Trophoblast cell (in vitro differentiated cells and primary cell): ENCODE measurements at regions not wholly inside any gene's neighbourhood (a gene's known extent, or its start where the extent isn't known, plus 50 kb on each side); places are given as distances from the start of the nearest gene placed in this dataset.

Experiments used
- DNase-seq, 2 donors: peaks; one replicate each; pipeline ENCODE4 v3.0.0-alpha.2; 2016
- H2AFZ ChIP-seq: 2 replicates; pipeline ENCODE4 v1.6.1; 2013; ENCODE audit warnings: low read length, moderate library complexity, mild to moderate bottlenecking; ENCODE audit not compliant: insufficient read depth, poor library complexity
- H2AK5ac ChIP-seq: 2 replicates; pipeline ENCODE4 v1.6.1; 2013; ENCODE audit warnings: mild to moderate bottlenecking, low read length
- H2BK120ac ChIP-seq: 2 replicates; pipeline ENCODE4 v1.6.1; 2013; ENCODE audit warnings: low read length, mild to moderate bottlenecking, moderate library complexity; ENCODE audit not compliant: insufficient read depth, poor library complexity
- H2BK12ac ChIP-seq: 2 replicates; pipeline ENCODE4 v1.6.1; 2013; ENCODE audit warnings: mild to moderate bottlenecking, low read length, moderate library complexity
- H2BK5ac ChIP-seq: 2 replicates; pipeline ENCODE4 v1.6.1; 2013; ENCODE audit warnings: low read length, low read depth, moderate library complexity, mild to moderate bottlenecking; ENCODE audit not compliant: poor library complexity
- H3K14ac ChIP-seq: 2 replicates; pipeline ENCODE4 v1.6.1; 2013; ENCODE audit warnings: mild to moderate bottlenecking, low read length
- H3K18ac ChIP-seq: 2 replicates; pipeline ENCODE4 v1.6.1; 2013; ENCODE audit warnings: mild to moderate bottlenecking, low read length
- H3K23ac ChIP-seq: 2 replicates; pipeline ENCODE4 v1.6.1; 2013; ENCODE audit warnings: low read length
- H3K27ac ChIP-seq: 2 replicates; pipeline ENCODE4 v1.5.1; 2013; ENCODE audit warnings: low read depth, mild to moderate bottlenecking, inconsistent platforms, low read length, moderate library complexity
- H3K27me3 ChIP-seq: 2 replicates; pipeline ENCODE4 v1.6.1; 2013; ENCODE audit warnings: inconsistent platforms, mild to moderate bottlenecking, low read length, moderate library complexity; ENCODE audit not compliant: insufficient read depth
- H3K36me3 ChIP-seq, 2 experiments: 1 replicate in 1 of 2; 2 replicates in 1 of 2; pipeline ENCODE4 v1.6.1; 2013; ENCODE audit warnings: low read length in 2 of 2, mild to moderate bottlenecking in 2 of 2, moderate library complexity in 1 of 2; ENCODE audit not compliant: insufficient read depth in 2 of 2, control insufficient read depth in 1 of 2
- H3K4ac ChIP-seq: 2 replicates; pipeline ENCODE4 v1.6.1; 2013; ENCODE audit warnings: low read depth, mild to moderate bottlenecking, low read length, moderate library complexity
- H3K4me1 ChIP-seq, 2 experiments: 1 replicate in 1 of 2; 2 replicates in 1 of 2; pipeline ENCODE4 v1.6.1; 2013; ENCODE audit warnings: low read length in 2 of 2, mild to moderate bottlenecking in 2 of 2, moderate library complexity in 1 of 2; ENCODE audit not compliant: insufficient read depth in 2 of 2, control insufficient read depth in 1 of 2
- H3K4me2 ChIP-seq: 2 replicates; pipeline ENCODE4 v1.6.1; 2013; ENCODE audit warnings: inconsistent platforms, mild to moderate bottlenecking, low read length, moderate library complexity
- H3K4me3 ChIP-seq: 2 replicates; pipeline ENCODE4 v1.5.1; 2013; ENCODE audit warnings: mild to moderate bottlenecking, low read depth, low read length, inconsistent platforms
- H3K79me1 ChIP-seq: one replicate; pipeline ENCODE4 v1.6.1; 2013; ENCODE audit warnings: low read length
- H3K79me2 ChIP-seq: 2 replicates; pipeline ENCODE4 v1.6.1; 2013; ENCODE audit warnings: low read length, mild to moderate bottlenecking; ENCODE audit not compliant: control insufficient read depth, insufficient read depth, poor library complexity
- H3K9ac ChIP-seq: 2 replicates; pipeline ENCODE4 v1.6.1; 2013; ENCODE audit warnings: mild to moderate bottlenecking, low read length
- H3K9me3 ChIP-seq: 2 replicates; pipeline ENCODE4 v1.6.1; 2013; ENCODE audit warnings: low read depth, mild to moderate bottlenecking, control low read depth, inconsistent platforms, low read length; ENCODE audit not compliant: insufficient read depth
- H4K12ac ChIP-seq: 2 replicates; pipeline ENCODE4 v1.6.1; 2013; ENCODE audit warnings: low read depth, mild to moderate bottlenecking, low read length, moderate library complexity
- H4K8ac ChIP-seq: 2 replicates; pipeline ENCODE4 v1.6.1; 2013; ENCODE audit warnings: low read depth, mild to moderate bottlenecking, low read length, moderate library complexity
- H4K91ac ChIP-seq: one replicate; pipeline ENCODE4 v1.6.1; 2013; ENCODE audit warnings: low read depth, mild to moderate bottlenecking, low read length, moderate library complexity
- WGBS: extraction: QIAGEN DNeasy Blood & Tissue Kit; methylation state at CpG from one replicate; pipeline ENCODE4 v1.1.7; 2013; ENCODE audit warnings: missing lambda C conversion rate; ENCODE audit not compliant: insufficient read length, insufficient coverage; ENCODE audit errors: extremely low coverage; 5-methylcytosine and 5-hydroxymethylcytosine counted together

DNA sequence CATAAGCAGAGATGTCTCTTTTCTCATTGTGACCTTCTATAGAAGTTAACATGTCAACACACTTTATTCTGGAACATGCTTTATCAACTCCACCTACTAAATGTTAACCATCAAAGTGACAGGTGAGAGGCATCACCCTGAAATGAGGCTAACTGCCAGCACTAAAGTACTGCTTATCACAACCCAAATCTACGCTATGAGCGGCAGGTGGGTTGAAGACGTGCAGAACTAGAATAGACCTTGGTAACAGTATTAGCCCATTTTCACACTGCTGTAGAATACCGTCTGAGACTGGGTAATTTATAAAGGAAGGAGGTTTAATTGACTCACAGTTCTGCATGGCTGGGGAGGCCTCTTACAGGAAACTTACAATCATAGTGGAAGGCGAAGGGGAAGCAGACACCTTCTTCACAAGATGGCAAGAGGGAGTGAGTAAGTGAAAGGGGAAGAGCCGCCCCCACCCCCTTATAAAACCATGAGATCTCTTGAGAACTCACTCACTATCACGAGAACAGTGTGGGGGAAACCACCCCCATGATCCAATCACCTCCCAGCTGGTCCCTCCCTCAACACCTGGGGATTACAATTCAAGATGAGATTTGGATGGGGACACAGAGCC, 359.0 kb downstream of the SEC23A start:
- no peak overlapping the region for H2BK12ac ChIP-seq
- H2BK5ac ChIP-seq = no peak overlapping the region
- H2AFZ ChIP-seq = no peak overlapping the region
- H2AK5ac ChIP-seq = no peak overlapping the region
- no peak overlapping the region for H2BK120ac ChIP-seq
- no peak overlapping the region for H3K23ac ChIP-seq
- H3K9me3 ChIP-seq = no peaks in the 10 kb centered on the region
- H3K36me3 ChIP-seq = no peaks in the 10 kb centered on the region
- no peak overlapping the region for H3K27ac ChIP-seq
- no peak overlapping the region for H3K14ac ChIP-seq
- DNase-seq = no peak
- H3K27me3 ChIP-seq = no peaks in the 10 kb centered on the region
- no peak overlapping the region for H3K9ac ChIP-seq
- H3K4me1 ChIP-seq = no peaks in the 10 kb centered on the region
- no peak overlapping the region for H4K8ac ChIP-seq
- no peak overlapping the region for H3K18ac ChIP-seq
- H3K4me3 ChIP-seq = no peak overlapping the region
- no peak overlapping the region for H3K4me2 ChIP-seq
- H4K91ac ChIP-seq = no peak overlapping the region
- H3K79me2 ChIP-seq = no peaks in the 10 kb centered on the region
- H3K79me1 ChIP-seq = no peaks in the 10 kb centered on the region
- H3K4ac ChIP-seq = no peak overlapping the region
- no CpG with 5 or more reads among the region's 7 CpGs for WGBS
- H4K12ac ChIP-seq = no peak overlapping the region

DNA sequence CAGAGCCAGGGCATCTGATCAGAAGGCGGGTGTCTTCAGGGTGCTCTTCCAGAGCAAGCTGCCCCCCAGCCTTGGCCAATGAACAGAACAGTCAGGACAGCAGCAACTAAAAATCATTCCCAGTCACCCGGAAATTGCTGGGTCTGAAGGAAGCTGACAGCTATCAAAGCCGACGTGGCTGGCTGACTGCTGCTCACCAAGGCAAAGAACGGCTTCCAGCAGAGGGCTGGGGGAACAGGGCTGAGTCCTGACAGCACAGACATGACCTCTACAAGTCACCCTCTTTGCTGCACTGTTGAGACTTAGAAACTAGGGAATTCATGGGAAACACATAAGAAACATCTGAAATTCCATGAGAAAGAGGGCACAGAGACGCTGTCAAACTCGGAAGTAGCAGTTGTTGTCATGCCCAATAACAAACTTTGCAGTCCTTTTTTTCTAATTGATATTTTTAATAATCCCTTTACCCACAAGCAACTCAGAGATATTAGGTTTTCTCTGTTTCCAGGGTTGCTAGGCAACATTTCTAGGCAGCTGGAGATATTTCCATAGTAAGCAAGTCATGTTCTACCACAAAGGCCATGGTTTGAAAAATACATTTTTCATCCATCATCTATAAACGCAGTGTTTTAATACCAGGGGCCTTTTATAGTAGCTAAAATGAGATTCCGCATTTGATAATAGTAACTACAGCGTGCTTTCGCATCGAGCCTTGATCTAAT, 365.2 kb downstream of the SEC23A start:
- no peak overlapping the region for H3K27ac ChIP-seq
- H3K79me2 ChIP-seq = no peaks in the 10 kb centered on the region
- H3K23ac ChIP-seq = no peak overlapping the region
- no peak overlapping the region for H2AFZ ChIP-seq
- peaks cover 1% of the 10 kb centered on the region for H3K9me3 ChIP-seq
- no peak overlapping the region for H3K18ac ChIP-seq
- no peak overlapping the region for H4K12ac ChIP-seq
- no peak overlapping the region for H3K14ac ChIP-seq
- WGBS = no CpG with 5 or more reads among the region's 12 CpGs
- H2BK12ac ChIP-seq = no peak overlapping the region
- H4K8ac ChIP-seq = no peak overlapping the region
- H3K4me1 ChIP-seq = no peaks in the 10 kb centered on the region
- H3K36me3 ChIP-seq = no peaks in the 10 kb centered on the region
- H3K79me1 ChIP-seq = no peaks in the 10 kb centered on the region
- no peak overlapping the region for H2BK5ac ChIP-seq
- H4K91ac ChIP-seq = no peak overlapping the region
- no peak overlapping the region for H2AK5ac ChIP-seq
- no peak overlapping the region for H3K4me2 ChIP-seq
- H3K4me3 ChIP-seq = no peak overlapping the region
- H3K9ac ChIP-seq = no peak overlapping the region
- no peaks in the 10 kb centered on the region for H3K27me3 ChIP-seq
- no peak overlapping the region for H3K4ac ChIP-seq
- no peak for DNase-seq
- no peak overlapping the region for H2BK120ac ChIP-seq

DNA sequence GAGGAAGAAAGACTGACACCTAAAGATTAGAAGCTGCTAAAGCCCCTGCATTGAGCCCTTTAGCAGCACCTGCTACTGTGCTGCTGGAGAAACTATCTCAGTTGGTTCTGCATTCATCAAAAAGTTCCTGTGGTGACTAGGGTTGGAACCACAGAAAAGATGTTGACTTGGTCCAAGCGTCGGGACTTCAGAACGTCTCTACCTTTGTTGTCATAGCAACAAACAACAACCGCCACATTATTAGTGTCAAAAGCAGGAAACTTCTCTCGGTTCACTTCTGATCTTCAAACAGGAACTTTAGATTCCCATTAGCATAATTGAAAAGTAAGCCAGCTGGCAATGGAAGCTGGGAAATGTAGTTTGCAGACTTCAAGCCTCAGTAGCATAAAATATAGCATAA, 368.0 kb downstream of the SEC23A start:
- no peaks in the 10 kb centered on the region for H3K36me3 ChIP-seq
- H2AK5ac ChIP-seq = no peak overlapping the region
- H2BK5ac ChIP-seq = no peak overlapping the region
- peaks cover 1% of the 10 kb centered on the region for H3K9me3 ChIP-seq
- no peak overlapping the region for H2BK12ac ChIP-seq
- H3K4me2 ChIP-seq = no peak overlapping the region
- WGBS = no CpG with 5 or more reads among the region's 5 CpGs
- no peak overlapping the region for H3K4me3 ChIP-seq
- H3K23ac ChIP-seq = no peak overlapping the region
- no peak overlapping the region for H3K27ac ChIP-seq
- no peaks in the 10 kb centered on the region for H3K79me1 ChIP-seq
- no peak overlapping the region for H4K12ac ChIP-seq
- no peak overlapping the region for H4K91ac ChIP-seq
- no peak overlapping the region for H2BK120ac ChIP-seq
- no peak overlapping the region for H4K8ac ChIP-seq
- no peak overlapping the region for H3K9ac ChIP-seq
- H3K18ac ChIP-seq = no peak overlapping the region
- no peaks in the 10 kb centered on the region for H3K27me3 ChIP-seq
- H2AFZ ChIP-seq = no peak overlapping the region
- H3K4me1 ChIP-seq = no peaks in the 10 kb centered on the region
- no peaks in the 10 kb centered on the region for H3K79me2 ChIP-seq
- no peak overlapping the region for H3K4ac ChIP-seq
- no peak overlapping the region for H3K14ac ChIP-seq
- no peak for DNase-seq

GRCh38 chr14:38731962-38732361, 371.1 kb downstream of the SEC23A start:
- no peak for DNase-seq
- H2AFZ ChIP-seq = no peak overlapping the region
- no CpG with 5 or more reads among the region's 1 CpG for WGBS
- H2BK12ac ChIP-seq = no peak overlapping the region
- no peaks in the 10 kb centered on the region for H3K36me3 ChIP-seq
- no peak overlapping the region for H2BK120ac ChIP-seq
- no peaks in the 10 kb centered on the region for H3K79me1 ChIP-seq
- no peaks in the 10 kb centered on the region for H3K27me3 ChIP-seq
- H2AK5ac ChIP-seq = no peak overlapping the region
- H2BK5ac ChIP-seq = no peak overlapping the region
- H3K14ac ChIP-seq = no peak overlapping the region
- H3K4me3 ChIP-seq = no peak overlapping the region
- no peak overlapping the region for H3K4me2 ChIP-seq
- H4K91ac ChIP-seq = no peak overlapping the region
- H4K12ac ChIP-seq = no peak overlapping the region
- H3K18ac ChIP-seq = no peak overlapping the region
- no peaks in the 10 kb centered on the region for H3K79me2 ChIP-seq
- no peak overlapping the region for H3K23ac ChIP-seq
- H3K9ac ChIP-seq = no peak overlapping the region
- no peak overlapping the region for H3K4ac ChIP-seq
- H3K27ac ChIP-seq = no peak overlapping the region
- peaks cover 1% of the 10 kb centered on the region for H3K9me3 ChIP-seq
- no peaks in the 10 kb centered on the region for H3K4me1 ChIP-seq
- no peak overlapping the region for H4K8ac ChIP-seq
